Nephron progenitor cell (in vitro differentiated cells): ENCODE measurements at regions not wholly inside any gene's neighbourhood (a gene's known extent, or its start where the extent isn't known, plus 50 kb on each side); places are given as distances from the start of the nearest gene placed in this dataset.
"Not testable (repeated sequence)": the region's sequence is repeated elsewhere in the genome, so short reads cannot be mapped to it uniquely, and the experiment has no call there.

Experiments used
- DNase-seq: peaks from one replicate; pipeline ENCODE4 v3.0.0; 2021
- H3K27ac Mint-ChIP-seq: 2 replicates; pipeline ENCODE4 v1.8.0; 2021; ENCODE audit warnings: mild to moderate bottlenecking, moderate library complexity, mixed read lengths
- H3K27me3 Mint-ChIP-seq: 2 replicates; pipeline ENCODE4 v1.8.0; 2021; ENCODE audit warnings: mild to moderate bottlenecking, low read depth, mixed read lengths; ENCODE audit not compliant: poor library complexity
- H3K36me3 Mint-ChIP-seq: 2 replicates; pipeline ENCODE4 v1.8.0; 2021; ENCODE audit warnings: low read depth, mixed read lengths
- H3K4me1 Mint-ChIP-seq: 2 replicates; pipeline ENCODE4 v1.8.0; 2021; ENCODE audit warnings: mixed read lengths
- H3K4me3 Mint-ChIP-seq: 2 replicates; pipeline ENCODE4 v1.8.0; 2021; ENCODE audit warnings: mild to moderate bottlenecking, moderate library complexity, mixed read lengths
- H3K9me3 Mint-ChIP-seq: 2 replicates; pipeline ENCODE4 v1.8.0; 2021; ENCODE audit warnings: mild to moderate bottlenecking, moderate library complexity, mixed read lengths
- TF ChIP-seq, protein P1 (sequence below): fragments of 200-600 bp; sonication (generic); IDR thresholded peaks from 2 replicates; pipeline ENCODE4 v1.5.0; 2021; ENCODE audit warnings: antibody characterized with exemption

DNA sequence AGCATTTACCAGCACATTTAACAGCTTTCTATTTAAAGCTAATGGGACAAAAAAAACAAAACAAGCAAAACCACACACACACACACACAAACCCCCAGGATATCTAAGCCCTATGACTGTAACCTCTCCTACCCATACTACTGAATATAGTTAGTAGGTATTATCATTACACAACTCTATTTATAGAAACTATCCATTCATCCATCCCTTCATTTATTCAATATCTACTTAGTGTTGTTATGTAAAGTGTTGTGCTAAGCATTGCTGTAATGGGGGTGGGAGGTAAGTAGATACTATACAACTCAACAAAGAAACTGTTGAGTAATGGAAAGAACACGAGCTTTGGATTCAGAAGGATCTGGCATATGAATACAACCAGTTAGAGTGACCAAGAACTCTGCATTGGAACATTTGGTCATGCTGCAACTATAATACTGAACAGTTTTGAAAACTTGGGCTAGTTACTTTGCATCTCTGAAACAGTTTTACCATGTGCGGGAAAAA lies 82.3 kb upstream of the ZNF608 start:
- peaks cover 30% of the 10 kb centered on the region for H3K9me3 Mint-ChIP-seq
- H3K27me3 Mint-ChIP-seq, result no peaks in the 10 kb centered on the region
- no peak overlapping the region for H3K4me3 Mint-ChIP-seq
- DNase-seq, result no peak
- H3K4me1 Mint-ChIP-seq, result peaks cover 7% of the 10 kb centered on the region
- H3K27ac Mint-ChIP-seq, result no peak overlapping the region
- H3K36me3 Mint-ChIP-seq, result peaks cover 5% of the 10 kb centered on the region
- TF ChIP-seq, protein P1, sequence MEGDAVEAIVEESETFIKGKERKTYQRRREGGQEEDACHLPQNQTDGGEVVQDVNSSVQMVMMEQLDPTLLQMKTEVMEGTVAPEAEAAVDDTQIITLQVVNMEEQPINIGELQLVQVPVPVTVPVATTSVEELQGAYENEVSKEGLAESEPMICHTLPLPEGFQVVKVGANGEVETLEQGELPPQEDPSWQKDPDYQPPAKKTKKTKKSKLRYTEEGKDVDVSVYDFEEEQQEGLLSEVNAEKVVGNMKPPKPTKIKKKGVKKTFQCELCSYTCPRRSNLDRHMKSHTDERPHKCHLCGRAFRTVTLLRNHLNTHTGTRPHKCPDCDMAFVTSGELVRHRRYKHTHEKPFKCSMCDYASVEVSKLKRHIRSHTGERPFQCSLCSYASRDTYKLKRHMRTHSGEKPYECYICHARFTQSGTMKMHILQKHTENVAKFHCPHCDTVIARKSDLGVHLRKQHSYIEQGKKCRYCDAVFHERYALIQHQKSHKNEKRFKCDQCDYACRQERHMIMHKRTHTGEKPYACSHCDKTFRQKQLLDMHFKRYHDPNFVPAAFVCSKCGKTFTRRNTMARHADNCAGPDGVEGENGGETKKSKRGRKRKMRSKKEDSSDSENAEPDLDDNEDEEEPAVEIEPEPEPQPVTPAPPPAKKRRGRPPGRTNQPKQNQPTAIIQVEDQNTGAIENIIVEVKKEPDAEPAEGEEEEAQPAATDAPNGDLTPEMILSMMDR, result no peak

DNA sequence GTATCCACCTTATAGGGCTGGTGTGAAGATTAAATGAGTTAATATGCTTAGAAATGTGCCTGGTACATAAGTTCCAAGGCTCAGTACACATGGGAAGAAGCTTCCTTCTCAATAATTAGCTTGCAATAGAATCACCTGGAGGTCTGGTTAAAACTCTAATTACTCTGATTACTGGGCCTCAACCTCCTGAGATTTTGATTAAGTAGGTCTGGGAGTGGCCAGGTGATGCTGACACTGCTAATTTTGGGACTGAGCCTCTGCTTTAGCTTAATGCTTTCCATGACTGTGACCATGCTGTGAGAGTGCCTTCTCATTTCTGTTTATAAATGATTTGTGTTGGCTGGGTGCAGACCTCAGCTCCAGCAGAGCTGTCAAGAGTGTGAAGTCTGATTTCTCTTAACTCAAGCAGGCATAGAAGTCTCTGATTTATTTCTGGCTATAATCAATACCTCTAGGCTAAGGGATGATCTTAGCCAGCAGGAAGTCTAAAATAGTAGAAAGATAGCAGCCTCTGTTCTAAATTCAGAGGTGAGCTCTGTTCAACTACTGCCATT lies 85.3 kb upstream of the ZNF608 start:
- DNase-seq, result no peak
- Mint-ChIP-seq H3K9me3 (peaks cover 59% of the 10 kb centered on the region), H3K36me3 (peaks cover 31% of the 10 kb centered on the region), H3K27ac (no peak overlapping the region), H3K4me1 (peaks cover 7% of the 10 kb centered on the region), H3K27me3 (no peaks in the 10 kb centered on the region), H3K4me3 (no peak overlapping the region)
- TF ChIP-seq, protein P1, result no peak

DNA sequence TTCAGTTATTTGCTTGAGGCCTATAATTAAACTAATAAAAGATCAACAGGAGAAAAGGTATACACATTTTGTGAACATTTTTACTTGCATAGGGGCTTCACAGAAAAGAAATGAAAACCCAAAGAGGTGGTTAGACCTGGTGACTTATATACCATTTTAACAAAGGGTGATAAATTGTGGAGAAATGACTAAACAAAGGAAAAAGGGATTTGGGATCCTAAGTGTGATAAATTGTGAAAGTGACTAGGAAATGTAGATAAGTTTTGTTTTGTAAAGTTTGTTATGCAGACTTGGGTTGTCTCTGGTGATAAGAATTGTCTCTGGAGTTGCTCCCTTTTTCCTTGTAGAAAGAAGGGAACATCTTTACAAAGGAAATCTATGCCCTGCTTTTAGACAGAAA lies 86.1 kb upstream of the ZNF608 start:
- Mint-ChIP-seq H3K36me3 (peaks cover 35% of the 10 kb centered on the region), H3K4me3 (no peak overlapping the region), H3K27me3 (no peaks in the 10 kb centered on the region), H3K27ac (no peak overlapping the region), H3K9me3 (peaks cover 65% of the 10 kb centered on the region), H3K4me1 (peaks cover 7% of the 10 kb centered on the region)
- TF ChIP-seq, protein P1, result no peak
- DNase-seq, result no peak

DNA sequence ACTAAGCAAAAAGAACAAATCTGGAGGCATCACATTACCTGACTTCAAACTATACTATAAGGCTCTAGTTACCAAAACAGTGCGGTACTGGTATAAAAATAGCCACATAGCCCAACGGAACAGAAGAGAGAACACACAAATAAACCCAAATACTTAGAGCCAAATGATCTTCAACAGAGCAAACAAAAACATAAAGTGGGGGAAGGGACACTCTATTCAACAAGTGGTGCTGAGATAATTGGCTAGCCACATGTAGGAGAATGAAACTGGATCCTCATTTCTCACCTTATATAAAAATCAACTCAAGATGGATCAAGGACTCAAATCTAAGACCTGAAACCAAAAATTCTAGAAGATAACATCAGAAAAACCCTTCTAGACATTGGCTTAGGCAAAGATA lies 89.9 kb upstream of the ZNF608 start:
- H3K27ac Mint-ChIP-seq, H3K4me3 Mint-ChIP-seq, H3K4me1 Mint-ChIP-seq, H3K27me3 Mint-ChIP-seq, DNase-seq: not testable (repeated sequence)
- peaks cover 35% of the 10 kb centered on the region for H3K36me3 Mint-ChIP-seq
- peaks cover 61% of the 10 kb centered on the region for H3K9me3 Mint-ChIP-seq

DNA sequence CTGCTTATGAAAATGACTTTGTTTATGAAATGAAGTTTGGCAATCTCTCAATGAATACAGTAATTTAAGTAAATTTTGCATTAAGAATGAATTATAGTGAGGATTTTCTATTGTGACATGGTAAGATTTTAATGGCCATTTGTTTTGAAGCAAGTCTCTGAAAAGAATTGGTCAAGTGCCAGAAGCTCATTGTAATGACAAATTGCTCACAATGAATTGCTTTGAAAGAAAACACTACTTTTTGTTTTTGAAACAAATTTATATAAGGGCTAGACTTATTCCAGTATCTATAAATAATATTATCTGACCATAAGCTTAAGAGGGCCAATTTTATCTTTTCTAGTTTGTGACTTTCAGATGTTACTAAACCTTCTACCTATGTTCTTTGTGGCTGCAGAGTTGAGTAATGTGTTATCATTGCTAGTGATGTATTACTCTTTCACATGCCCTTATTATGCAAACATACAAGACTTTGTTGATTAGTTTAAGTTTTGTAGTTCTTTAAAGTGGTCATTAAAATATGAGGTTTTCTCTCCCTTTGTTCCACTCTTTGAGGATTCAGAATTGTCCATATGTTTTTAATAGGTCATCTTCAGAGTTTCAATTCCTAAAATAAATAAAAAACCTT lies 93.0 kb upstream of the ZNF608 start:
- H3K27me3 Mint-ChIP-seq, result peaks cover 5% of the 10 kb centered on the region
- no peak for DNase-seq
- no peaks in the 10 kb centered on the region for H3K4me1 Mint-ChIP-seq
- H3K36me3 Mint-ChIP-seq, result peaks cover 23% of the 10 kb centered on the region
- no peak overlapping the region for H3K27ac Mint-ChIP-seq
- no peak overlapping the region for H3K4me3 Mint-ChIP-seq
- TF ChIP-seq, protein P1, result no peak
- H3K9me3 Mint-ChIP-seq, result peaks cover 29% of the 10 kb centered on the region

DNA sequence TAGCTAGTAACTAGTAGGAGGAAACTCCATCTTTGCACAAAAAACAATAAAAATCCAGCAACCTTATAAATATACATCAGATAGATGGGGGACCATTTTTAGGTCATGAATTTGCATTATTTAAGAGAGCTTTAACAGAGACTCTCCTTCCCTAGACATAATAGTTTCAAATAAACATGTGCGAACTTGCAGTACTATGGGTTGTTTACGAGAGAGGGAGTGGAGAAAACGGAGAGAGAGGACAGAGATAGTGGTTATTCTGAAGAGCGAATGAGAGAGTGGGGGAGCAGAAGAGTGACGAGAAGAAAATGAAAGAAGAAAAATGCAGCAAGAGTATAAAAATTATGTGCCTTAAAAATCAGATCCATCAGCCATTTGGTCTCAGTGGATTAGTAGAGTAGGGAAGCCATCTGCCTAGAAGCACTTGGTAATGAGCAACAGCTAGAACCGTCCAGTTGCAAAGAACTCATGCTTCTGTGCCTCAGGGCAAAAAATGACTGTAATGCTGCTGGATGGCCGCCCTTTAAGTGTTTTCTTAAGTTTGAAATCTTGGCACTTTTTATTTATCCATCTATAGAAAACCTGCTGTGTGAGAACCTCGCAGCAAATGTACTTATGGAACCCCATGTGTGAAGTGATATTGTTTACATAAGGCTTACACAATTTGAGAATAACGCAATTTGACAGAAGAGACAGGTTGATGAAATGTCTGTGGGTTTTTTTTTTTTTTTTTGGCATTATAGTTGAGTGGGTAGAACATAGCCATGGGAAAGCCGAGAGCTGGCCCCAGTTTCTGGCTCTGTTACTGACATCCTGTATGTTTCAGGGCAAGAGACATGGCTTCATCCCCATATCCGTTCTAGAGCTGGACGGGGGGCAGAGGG lies 95.6 kb upstream of the ZNF608 start:
- H3K27me3 Mint-ChIP-seq, result peaks cover 5% of the 10 kb centered on the region
- no peak for DNase-seq
- no peaks in the 10 kb centered on the region for H3K4me1 Mint-ChIP-seq
- H3K9me3 Mint-ChIP-seq, result peaks cover 13% of the 10 kb centered on the region
- TF ChIP-seq, protein P1, result no peak
- peaks cover under 1% of the 10 kb centered on the region for H3K36me3 Mint-ChIP-seq
- no peak overlapping the region for H3K4me3 Mint-ChIP-seq
- H3K27ac Mint-ChIP-seq, result no peak overlapping the region
